GM23338 (cell line): ENCODE measurements at regions not wholly inside any gene's neighbourhood (a gene's known extent, or its start where the extent isn't known, plus 50 kb on each side); places are given as distances from the start of the nearest gene placed in this dataset.

ENCODE experiments used
- ATAC-seq: fragments of 200-7000 bp; cut with Tn5 transposase; 3 replicates; pipeline ENCODE4 v1.9.1; 2020
- DNase-seq: peaks from one replicate; pipeline ENCODE4 v3.0.0-alpha.2; 2015; ENCODE audit warnings: low spot score
- H2AFZ ChIP-seq: fragments of 200-600 bp; sonication (generic); 2 replicates; pipeline ENCODE4 v1.8.0; 2016; ENCODE audit warnings: antibody characterized with exemption, mild to moderate bottlenecking, moderate library complexity
- H3F3A ChIP-seq: fragments of 200-600 bp; sonication (generic); replicated peaks from 2 replicates; pipeline ENCODE4 v1.8.0; 2017; ENCODE audit warnings: antibody characterized with exemption, mixed run types, low read depth
- H3K27ac ChIP-seq: fragments of 200-600 bp; sonication (generic); 2 replicates; pipeline ENCODE4 v1.6.1; 2016; ENCODE audit warnings: low read depth
- H3K27me3 ChIP-seq: fragments of 200-600 bp; sonication (generic); 2 replicates; pipeline ENCODE4 v1.8.0; 2016; ENCODE audit warnings: mild to moderate bottlenecking, mixed run types, moderate library complexity; ENCODE audit not compliant: insufficient read depth
- H3K36me3 ChIP-seq: fragments of 200-600 bp; sonication (generic); 2 replicates; pipeline ENCODE4 v1.8.0; 2016; ENCODE audit warnings: mild to moderate bottlenecking; ENCODE audit not compliant: insufficient read depth
- H3K4me1 ChIP-seq: fragments of 200-600 bp; sonication (generic); 2 replicates; pipeline ENCODE4 v1.8.0; 2016; ENCODE audit warnings: mild to moderate bottlenecking, moderate library complexity; ENCODE audit not compliant: insufficient read depth
- H3K4me2 ChIP-seq: fragments of 200-600 bp; sonication (generic); 2 replicates; pipeline ENCODE4 v1.7.1; 2017; ENCODE audit warnings: mixed run types
- H3K4me3 ChIP-seq: fragments of 200-600 bp; sonication (generic); 2 replicates; pipeline ENCODE4 v1.6.1; 2016; ENCODE audit warnings: mixed run types
- H3K79me2 ChIP-seq: fragments of 200-600 bp; sonication (generic); replicated peaks from 2 replicates; pipeline ENCODE4 v1.8.0; 2017; ENCODE audit warnings: mild to moderate bottlenecking; ENCODE audit not compliant: insufficient read depth
- H3K9me2 ChIP-seq: fragments of 200-600 bp; sonication (generic); 2 replicates; pipeline ENCODE4 v1.8.0; 2017; ENCODE audit not compliant: insufficient read depth
- H4K20me1 ChIP-seq: fragments of 200-600 bp; sonication (generic); replicated peaks from 2 replicates; pipeline ENCODE4 v1.8.0; 2017; ENCODE audit warnings: mild to moderate bottlenecking; ENCODE audit not compliant: insufficient read depth
- H3K27ac Mint-ChIP-seq: 2 replicates; pipeline ENCODE4 v1.8.0; 2020; ENCODE audit warnings: inconsistent platforms, mild to moderate bottlenecking, moderate library complexity, mixed read lengths
- H3K27me3 Mint-ChIP-seq: 3 replicates; pipeline ENCODE4 v1.8.0; 2022; ENCODE audit warnings: low read depth, mild to moderate bottlenecking, moderate library complexity, mixed read lengths, inconsistent platforms; ENCODE audit not compliant: insufficient read depth, poor library complexity
- H3K36me3 Mint-ChIP-seq: 3 replicates; pipeline ENCODE4 v1.8.0; 2021; ENCODE audit warnings: low read depth, mild to moderate bottlenecking, inconsistent platforms, moderate library complexity, mixed read lengths
- H3K4me1 Mint-ChIP-seq: 3 replicates; pipeline ENCODE4 v1.8.0; 2020; ENCODE audit warnings: mild to moderate bottlenecking, inconsistent platforms, mixed read lengths
- H3K4me3 Mint-ChIP-seq: 3 replicates; pipeline ENCODE4 v1.8.0; 2021; ENCODE audit warnings: moderate library complexity, mild to moderate bottlenecking, inconsistent platforms, mixed read lengths
- H3K9me3 Mint-ChIP-seq: 3 replicates; pipeline ENCODE4 v1.8.0; 2020; ENCODE audit warnings: moderate library complexity, mild to moderate bottlenecking, inconsistent platforms, mixed read lengths
- CREB1 ChIP-seq: fragments of 250-450 bp; sonication (Bioruptor Pico); IDR thresholded peaks from 2 replicates; pipeline ENCODE4 v1.5.0; 2020; ENCODE audit warnings: low read depth, mild to moderate bottlenecking, moderate library complexity
- CTCF ChIP-seq, 2 experiments: fragments of 200-600 bp in 1 of 2; sonication (generic) in 1 of 2; conservative IDR thresholded peaks; 2 replicates each; pipeline versions ENCODE4 v1.5.1 to v1.6.1; 2016 to 2017; ENCODE audit warnings: antibody characterized with exemption in 2 of 2, low read depth in 2 of 2, mild to moderate bottlenecking in 2 of 2, moderate library complexity in 1 of 2
- ETS1 ChIP-seq: IDR thresholded peaks from 2 replicates; pipeline ENCODE4 v1.6.1; 2016; ENCODE audit warnings: antibody characterized with exemption
- EZH2 ChIP-seq: fragments of 200-600 bp; sonication (generic); IDR thresholded peaks from one replicate; pipeline ENCODE4 v1.8.0; 2017; ENCODE audit warnings: antibody characterized with exemption, mild to moderate bottlenecking, low read depth; ENCODE audit not compliant: unreplicated experiment
- EZH2phosphoT487 ChIP-seq: fragments of 200-600 bp; sonication (generic); IDR thresholded peaks from one replicate; pipeline ENCODE4 v1.8.1; 2018; ENCODE audit warnings: antibody characterized with exemption; ENCODE audit not compliant: unreplicated experiment
- JUNB ChIP-seq: IDR thresholded peaks from one replicate; pipeline ENCODE4 v1.6.1; 2016; ENCODE audit warnings: antibody characterized with exemption; ENCODE audit not compliant: unreplicated experiment
- NANOG ChIP-seq: IDR thresholded peaks from 2 replicates; pipeline ENCODE4 v1.6.1; 2016; ENCODE audit warnings: antibody characterized with exemption, borderline replicate concordance
- POLR2AphosphoS5 ChIP-seq: IDR thresholded peaks from 2 replicates; pipeline ENCODE4 v1.6.1; 2016; ENCODE audit warnings: antibody characterized with exemption, low read depth
- REST ChIP-seq: IDR thresholded peaks from one replicate; pipeline ENCODE4 v1.6.1; 2018; ENCODE audit warnings: antibody characterized with exemption; ENCODE audit not compliant: unreplicated experiment
- STAT1 ChIP-seq: IDR thresholded peaks from one replicate; pipeline ENCODE4 v1.6.1; 2016; ENCODE audit warnings: antibody characterized with exemption; ENCODE audit not compliant: unreplicated experiment
- ZNF114 ChIP-seq: fragments of 250-450 bp; sonication (Bioruptor Pico); IDR thresholded peaks from 2 replicates; pipeline ENCODE4 v1.5.0; 2020; ENCODE audit warnings: mild to moderate bottlenecking, moderate library complexity
- ZNF331 ChIP-seq: fragments of 250-450 bp; sonication (Bioruptor Pico); IDR thresholded peaks from 2 replicates; pipeline ENCODE4 v1.5.0; 2020; ENCODE audit warnings: low read depth, mild to moderate bottlenecking, moderate library complexity
- ZNF462 ChIP-seq: fragments of 250-450 bp; sonication (Bioruptor Pico); IDR thresholded peaks from 2 replicates; pipeline ENCODE4 v1.5.0; 2020; ENCODE audit warnings: mild to moderate bottlenecking, moderate library complexity

GRCh38 chr1:56032096-56032676 is 547.2 kb downstream of the PLPP3 start:
- ATAC-seq (no peak), DNase-seq (no peak)
- Histone ChIP-seq H3K4me3 (no peak overlapping the region), H3K4me2 (no peak overlapping the region), H3K27ac (no peak overlapping the region), H3K36me3 (no peaks in the 10 kb centered on the region), H3K27me3 (no peaks in the 10 kb centered on the region), H3K4me1 (no peaks in the 10 kb centered on the region), H4K20me1 (no peaks in the 10 kb centered on the region), H3K9me2 (peaks cover 9% of the 10 kb centered on the region; the same call in 1 of the 2 replicates), H2AFZ (peak overlapping the region; percentile 56; the same call in 1 of the 2 replicates), H3F3A (no peaks in the 10 kb centered on the region), H3K79me2 (no peaks in the 10 kb centered on the region)
- Mint-ChIP-seq H3K4me3 (no peak overlapping the region), H3K27ac (no peak overlapping the region), H3K9me3 (no peaks in the 10 kb centered on the region; the same call in 2 of the 3 replicates), H3K4me1 (no peaks in the 10 kb centered on the region), H3K27me3 (no peaks in the 10 kb centered on the region), H3K36me3 (no peaks in the 10 kb centered on the region)
- TF ChIP-seq CREB1: no peak
- TF ChIP-seq NANOG: no peak
- TF ChIP-seq STAT1: no peak
- no peak for TF ChIP-seq JUNB
- TF ChIP-seq ZNF114: no peak
- no peak for TF ChIP-seq POLR2AphosphoS5
- no peak for TF ChIP-seq EZH2phosphoT487
- TF ChIP-seq ZNF462: no peak
- TF ChIP-seq REST: no peak
- no peak for TF ChIP-seq EZH2
- TF ChIP-seq ETS1: no peak
- TF ChIP-seq CTCF (conservative IDR thresholded peaks at IDR 0.05; ENCODE audit: low read depth in 2 of 2): no peak
- TF ChIP-seq ZNF331 (CRISPR knock-in tag): no peak
